GM12864 (cell line): ENCODE measurements at regions not wholly inside any gene's neighbourhood (a gene's known extent, or its start where the extent isn't known, plus 50 kb on each side); places are given as distances from the start of the nearest gene placed in this dataset.
"Not testable (repeated sequence)": the region's sequence is repeated elsewhere in the genome, so short reads cannot be mapped to it uniquely, and the experiment has no call there.

Source experiments
- DNase-seq: peaks from one replicate; pipeline ENCODE4 v3.0.0-alpha.2; 2011; ENCODE audit warnings: low read depth
- H3K4me3 ChIP-seq: 2 replicates; pipeline ENCODE4 v1.5.1; 2011; ENCODE audit warnings: mild to moderate bottlenecking, low read depth, low read length, control low read depth
- CTCF ChIP-seq: IDR thresholded peaks from 2 replicates; pipeline ENCODE4 v1.5.1; 2011; ENCODE audit warnings: low read depth, mild to moderate bottlenecking, moderate library complexity, low read length, control low read depth, inconsistent platforms; ENCODE audit errors: missing control alignments

GRCh38 chr6:67880939-67881705 is 754.0 kb upstream of the ADGRB3 start:
- no peak overlapping the region for H3K4me3 ChIP-seq
- TF ChIP-seq CTCF, result no peak
- DNase-seq, result no peak

- not testable (repeated sequence) for DNase-seq, H3K4me3 ChIP-seq
Observed at GRCh38 chr6:67880343-67880742, 754.7 kb upstream of the ADGRB3 start.

- DNase-seq, H3K4me3 ChIP-seq: not testable (repeated sequence)
Observed at GRCh38 chr6:67879928-67880327, 755.2 kb upstream of the ADGRB3 start.

GRCh38 chr6:67879105-67879904 is 755.8 kb upstream of the ADGRB3 start:
- H3K4me3 ChIP-seq, DNase-seq: not testable (repeated sequence)

GRCh38 chr6:67878216-67878615 is 756.9 kb upstream of the ADGRB3 start:
- DNase-seq, H3K4me3 ChIP-seq: not testable (repeated sequence)

GRCh38 chr6:67877288-67877687 is 757.8 kb upstream of the ADGRB3 start:
- no peak for TF ChIP-seq CTCF
- H3K4me3 ChIP-seq, result no peak overlapping the region
- no peak for DNase-seq

- no peak for TF ChIP-seq CTCF
- DNase-seq, result no peak
- no peak overlapping the region for H3K4me3 ChIP-seq
Observed at GRCh38 chr6:67875877-67876383, 759.2 kb upstream of the ADGRB3 start.

- no peak for TF ChIP-seq CTCF
- H3K4me3 ChIP-seq, result no peak overlapping the region
- DNase-seq, result no peak
Observed at GRCh38 chr6:67870321-67870720, 764.8 kb upstream of the ADGRB3 start.

GRCh38 chr6:67863346-67863745 is 771.7 kb upstream of the ADGRB3 start:
- H3K4me3 ChIP-seq, result no peak overlapping the region
- DNase-seq, result no peak
- TF ChIP-seq CTCF, result no peak
